Uterus (tissue), 3 donors: ENCODE measurements at regions not wholly inside any gene's neighbourhood (a gene's known extent, or its start where the extent isn't known, plus 50 kb on each side); places are given as distances from the start of the nearest gene placed in this dataset.

Source experiments
- DNase-seq, 2 donors: peaks; one replicate each; pipeline ENCODE4 v3.0.0-alpha.2; 2019 to 2020
- H3K27ac ChIP-seq, 2 donors: fragments of 200-600 bp; sonication (generic); 1 replicate in 1 of 2; 2 replicates in 1 of 2; pipeline ENCODE4 v1.5.1; 2016 to 2018
- H3K27me3 ChIP-seq, 2 donors: fragments of 200-600 bp; sonication (generic); one replicate each; pipeline ENCODE4 v1.5.1; 2018 to 2019; ENCODE audit warnings: control low read depth in 1 of 2
- H3K36me3 ChIP-seq, 2 donors: fragments of 200-600 bp; sonication (generic); one replicate each; pipeline ENCODE4 v1.5.1; 2019; ENCODE audit warnings: control low read depth in 1 of 2
- H3K4me1 ChIP-seq, 2 donors: fragments of 200-600 bp; sonication (generic); one replicate each; pipeline ENCODE4 v1.5.1; 2018 to 2019; ENCODE audit warnings: control low read depth in 1 of 2
- H3K4me3 ChIP-seq, 2 donors: fragments of 200-600 bp; sonication (generic); 1 replicate in 1 of 2; 2 replicates in 1 of 2; pipeline ENCODE4 v1.5.1; 2018 to 2019; ENCODE audit warnings: mild to moderate bottlenecking in 1 of 2
- H3K9me3 ChIP-seq, 2 donors: fragments of 200-600 bp; sonication (generic); one replicate each; pipeline ENCODE4 v1.5.1; 2019; ENCODE audit warnings: control low read depth in 1 of 2
- CTCF ChIP-seq, 4 experiments: fragments of 200-600 bp in 2 of 4; fragments of 450-650 bp in 2 of 4; sonication (generic) in 2 of 4; IDR thresholded peaks; one replicate each; pipeline ENCODE4 v1.5.1; 2016 to 2019; ENCODE audit warnings: antibody characterized with exemption in 4 of 4, mild to moderate bottlenecking in 2 of 4, moderate library complexity in 1 of 4
- POLR2A ChIP-seq, 2 donors: fragments of 450-650 bp; IDR thresholded peaks; one replicate each; pipeline ENCODE4 v1.6.1; 2016; ENCODE audit warnings: antibody characterized with exemption in 2 of 2, mild to moderate bottlenecking in 1 of 2, moderate library complexity in 1 of 2
- intact Hi-C: fragments of 100-400 bp; cut with DNase I; formaldehyde crosslinking; loops from one replicate; pipeline ENCODE4 v1.15.1; 2023; ENCODE audit warnings: low total_unique reads
- donor health status: DM: yes; HTN: yes; CAD: no.

- DNase-seq, result no peak
- H3K4me3 ChIP-seq, result no peak overlapping the region
- no peaks in the 10 kb centered on the region for H3K9me3 ChIP-seq
- intact Hi-C loops, result no loop called here
- H3K27ac ChIP-seq, result no peak overlapping the region
- H3K36me3 ChIP-seq, result no peaks in the 10 kb centered on the region
- TF ChIP-seq CTCF (IDR thresholded peaks at IDR 0.05) (no peak), POLR2A (IDR thresholded peaks at IDR 0.05) (no peak)
- H3K27me3 ChIP-seq, result peaks cover 0 to 3% of the 10 kb centered on the region in 2 donors
- H3K4me1 ChIP-seq, result no peaks in the 10 kb centered on the region
Measured at GRCh38 chr10:2938869-2939268, 128.5 kb upstream of the PFKP start.

GRCh38 chr10:2936816-2937215, 130.5 kb upstream of the PFKP start:
- no peaks in the 10 kb centered on the region for H3K4me1 ChIP-seq
- no peaks in the 10 kb centered on the region for H3K9me3 ChIP-seq
- H3K36me3 ChIP-seq, result no peaks in the 10 kb centered on the region
- no peak for DNase-seq
- TF ChIP-seq CTCF (IDR thresholded peaks at IDR 0.05) (no peak), POLR2A (IDR thresholded peaks at IDR 0.05) (no peak)
- intact Hi-C loops, result no loop called here
- peaks cover 0 to 3% of the 10 kb centered on the region in 2 donors for H3K27me3 ChIP-seq
- no peak overlapping the region for H3K27ac ChIP-seq
- H3K4me3 ChIP-seq, result no peak overlapping the region

- Histone ChIP-seq H3K27ac (no peak overlapping the region), H3K4me1 (no peaks in the 10 kb centered on the region), H3K27me3 (peaks cover 0 to 3% of the 10 kb centered on the region in 2 donors), H3K36me3 (no peaks in the 10 kb centered on the region), H3K9me3 (no peaks in the 10 kb centered on the region), H3K4me3 (no peak overlapping the region)
- TF ChIP-seq CTCF (IDR thresholded peaks at IDR 0.05) (no peak), POLR2A (IDR thresholded peaks at IDR 0.05) (no peak)
- intact Hi-C loops, result no loop called here
- DNase-seq, result no peak
Measured at GRCh38 chr10:2935647-2936386, 131.5 kb upstream of the PFKP start.

GRCh38 chr10:2933924-2934323, 133.4 kb upstream of the PFKP start:
- Histone ChIP-seq H3K4me1 (no peaks in the 10 kb centered on the region), H3K27me3 (no peaks in the 10 kb centered on the region), H3K4me3 (no peak overlapping the region), H3K27ac (no peak overlapping the region), H3K9me3 (no peaks in the 10 kb centered on the region), H3K36me3 (no peaks in the 10 kb centered on the region)
- no peak for DNase-seq
- intact Hi-C loops, result no loop called here
- no peak for TF ChIP-seq CTCF (IDR thresholded peaks at IDR 0.05)
- no peak for TF ChIP-seq POLR2A (IDR thresholded peaks at IDR 0.05)

GRCh38 chr10:2933519-2933918, 133.8 kb upstream of the PFKP start:
- intact Hi-C loops, result no loop called here
- no peak overlapping the region for H3K4me3 ChIP-seq

More at GRCh38 chr10:2933519-2933918, 133.8 kb upstream of the PFKP start:
- no peaks in the 10 kb centered on the region for H3K36me3 ChIP-seq
- no peaks in the 10 kb centered on the region for H3K9me3 ChIP-seq
- H3K27ac ChIP-seq, result no peak overlapping the region
- no peaks in the 10 kb centered on the region for H3K4me1 ChIP-seq
- no peaks in the 10 kb centered on the region for H3K27me3 ChIP-seq
- TF ChIP-seq CTCF (IDR thresholded peaks at IDR 0.05) (no peak), POLR2A (IDR thresholded peaks at IDR 0.05) (no peak)
- no peak for DNase-seq
